HG03060 (cell line): ENCODE measurements at regions not wholly inside any gene's neighbourhood (a gene's known extent, or its start where the extent isn't known, plus 50 kb on each side); places are given as distances from the start of the nearest gene placed in this dataset.
"Not testable (repeated sequence)": the region's sequence is repeated elsewhere in the genome, so short reads cannot be mapped to it uniquely, and the experiment has no call there.

Experiments
- ATAC-seq: cut with Tn5 transposase; IDR thresholded peaks from one replicate; pipeline ENCODE4 v1.9.1; 2021; ENCODE audit warnings: low read depth, moderate number of reproducible peaks; ENCODE audit not compliant: unreplicated experiment

DNA sequence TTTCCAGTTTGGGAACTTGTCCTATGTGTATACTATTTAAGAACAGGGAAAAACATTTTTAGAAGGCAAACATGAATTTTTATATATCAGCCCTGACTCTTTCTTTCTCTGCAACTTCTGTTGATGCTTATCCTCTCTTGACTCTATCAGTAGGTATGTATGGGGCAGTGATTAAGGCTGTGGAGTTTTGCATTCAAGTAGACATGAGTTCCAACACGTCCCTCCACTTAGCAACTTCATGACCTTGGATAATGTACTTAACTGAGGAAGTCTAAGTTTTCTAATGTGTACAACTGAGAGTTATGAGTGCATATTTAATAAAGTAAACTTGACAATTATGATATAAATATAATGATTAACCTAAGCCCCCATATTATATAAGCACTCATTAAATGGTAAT lies 414.6 kb downstream of the TDRD3 start:
- ATAC-seq: no peak

DNA sequence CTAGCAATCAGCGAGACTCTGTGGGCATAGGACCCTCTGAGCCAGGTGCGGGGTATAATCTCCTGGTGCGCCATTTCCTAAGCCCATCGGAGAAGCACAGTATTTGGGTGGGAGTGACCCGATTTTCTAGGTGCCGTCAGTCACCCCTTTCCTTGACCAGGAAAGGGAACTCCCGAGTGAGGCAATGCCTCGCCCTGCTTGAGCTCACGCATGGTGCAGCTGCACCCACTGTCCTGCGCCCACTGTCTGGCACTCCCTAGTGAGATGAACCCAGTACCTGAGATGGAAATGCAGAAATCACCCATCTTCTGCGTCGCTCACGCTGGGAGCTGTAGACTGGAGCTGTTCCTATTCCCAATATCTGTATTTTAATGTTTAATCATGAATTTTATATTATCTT lies 408.6 kb downstream of the TDRD3 start:
- not testable (repeated sequence) for ATAC-seq

DNA sequence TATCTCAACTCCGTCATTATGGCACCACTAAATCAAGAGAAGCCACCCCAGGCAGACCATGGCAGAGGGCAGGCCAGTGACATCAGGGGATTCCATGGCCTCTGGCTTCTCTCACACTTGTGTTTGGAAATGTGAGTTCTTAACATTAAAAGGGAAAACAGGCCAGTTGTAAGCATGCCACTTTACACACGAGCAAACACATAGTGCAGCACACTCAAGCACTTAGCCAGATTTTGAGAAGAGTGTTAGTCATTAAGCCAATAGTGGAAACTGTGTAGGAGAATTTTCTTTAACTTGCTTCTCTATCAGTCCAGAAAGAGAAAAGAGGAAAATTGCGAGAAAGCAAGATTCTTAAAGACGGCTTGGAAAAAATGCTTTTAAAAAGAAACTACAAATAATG lies 401.5 kb downstream of the TDRD3 start:
- no peak for ATAC-seq

DNA sequence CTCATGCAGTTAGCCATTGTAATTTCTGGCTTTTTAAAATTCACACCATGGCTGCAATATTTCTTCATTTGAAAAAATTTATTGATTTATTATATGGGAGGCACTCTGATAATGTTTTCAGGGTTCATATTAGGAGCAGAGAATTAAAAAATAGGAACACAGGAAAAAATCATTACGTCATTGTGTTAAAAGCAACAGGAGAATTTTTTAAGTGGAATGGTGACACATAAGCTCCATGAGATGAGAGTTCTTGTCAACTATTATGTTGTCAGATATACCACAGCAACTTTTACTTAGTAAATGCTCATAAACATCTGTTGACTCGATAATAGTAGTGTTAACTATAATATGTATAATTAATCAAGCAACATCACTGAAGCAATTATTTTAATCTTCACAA lies 400.1 kb downstream of the TDRD3 start:
- ATAC-seq: no peak

DNA sequence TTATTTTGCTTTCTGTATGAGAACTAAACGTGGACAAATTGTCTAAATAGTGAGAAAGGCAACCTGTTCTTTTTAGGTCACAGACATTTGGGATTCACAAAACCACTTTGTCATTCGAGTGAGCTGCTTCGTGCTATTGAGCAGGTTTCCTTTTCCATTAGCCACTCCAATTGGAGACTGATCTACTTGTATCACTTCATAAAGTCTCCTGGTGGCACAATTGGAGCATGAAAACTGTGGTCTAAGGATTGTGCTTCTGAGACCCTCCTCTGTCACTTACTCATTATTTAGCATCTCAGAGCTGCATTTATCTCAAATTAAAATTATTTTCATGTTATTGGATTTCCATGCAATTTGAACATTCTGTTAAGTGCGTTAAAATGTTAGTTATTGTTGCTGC lies 397.7 kb downstream of the TDRD3 start:
- ATAC-seq: no peak

DNA sequence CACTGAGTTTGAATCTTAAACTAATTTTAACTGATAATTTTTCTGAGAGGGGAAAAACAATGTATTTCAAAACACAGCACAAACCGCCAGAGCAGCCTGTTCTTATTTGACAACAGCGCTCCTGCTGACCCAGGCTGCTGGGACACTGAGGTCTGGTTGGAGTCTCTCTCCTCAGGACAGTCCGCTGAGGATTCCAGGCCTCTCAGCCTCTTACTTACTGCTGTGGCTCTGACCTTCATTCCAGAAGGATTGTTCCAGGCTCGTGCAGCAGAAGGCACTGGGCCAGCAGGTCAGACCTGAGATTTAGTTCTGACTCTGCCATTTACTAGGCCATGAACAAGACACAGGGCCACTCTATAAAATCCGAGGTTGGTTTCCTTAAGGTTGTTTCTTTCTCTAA lies 393.6 kb downstream of the TDRD3 start:
- no peak for ATAC-seq

DNA sequence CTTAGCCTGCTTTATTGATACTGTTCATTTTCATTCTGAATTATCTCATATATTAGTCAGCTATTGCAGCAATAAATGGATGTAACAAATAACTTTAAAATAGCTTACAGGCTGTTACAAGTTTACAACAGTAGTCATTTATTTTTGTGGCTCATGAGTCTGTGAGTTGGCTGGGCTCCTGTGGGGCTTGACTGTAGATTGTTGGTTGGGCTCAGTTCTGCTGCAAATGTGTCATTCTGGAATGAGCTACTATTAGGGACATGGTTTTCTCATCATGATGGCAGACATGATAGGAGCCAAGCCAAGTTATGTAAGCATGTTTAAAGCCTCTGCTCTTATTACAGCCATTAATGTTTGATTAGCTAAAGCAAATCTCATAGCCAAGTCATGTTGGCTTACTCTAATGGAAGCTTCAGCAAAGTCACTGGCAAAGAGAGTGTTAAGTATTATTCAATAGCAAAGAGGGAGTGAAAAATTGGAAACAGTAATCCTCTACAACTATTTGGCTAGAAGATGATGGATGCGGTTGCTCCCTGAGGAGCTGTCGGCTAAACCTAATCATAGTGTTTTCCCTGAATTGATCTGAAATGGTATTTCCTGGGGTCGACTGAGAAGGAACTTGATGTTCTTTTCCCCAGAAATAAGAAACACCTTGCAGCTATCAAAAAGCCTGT lies 391.3 kb downstream of the TDRD3 start:
- ATAC-seq: no peak

DNA sequence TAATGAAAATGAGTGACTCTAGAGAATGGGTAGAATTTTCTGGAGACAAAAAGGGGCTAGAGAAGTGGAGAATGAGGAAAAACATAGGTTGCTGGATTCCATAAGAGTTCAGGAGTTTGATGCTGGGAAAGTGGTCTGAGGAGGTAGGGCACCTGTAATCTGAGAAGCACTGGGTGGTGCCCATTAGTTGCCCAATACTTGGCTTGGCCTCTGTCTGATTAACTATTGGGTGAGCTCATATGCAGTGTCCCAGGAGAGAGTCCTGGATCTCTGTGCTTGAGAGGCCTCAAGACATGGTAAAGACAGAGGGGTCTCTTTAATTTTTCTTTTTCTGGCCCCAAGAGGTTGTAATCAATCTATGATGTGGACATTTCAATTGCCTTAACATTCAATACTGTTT lies 390.1 kb downstream of the TDRD3 start:
- ATAC-seq: no peak

DNA sequence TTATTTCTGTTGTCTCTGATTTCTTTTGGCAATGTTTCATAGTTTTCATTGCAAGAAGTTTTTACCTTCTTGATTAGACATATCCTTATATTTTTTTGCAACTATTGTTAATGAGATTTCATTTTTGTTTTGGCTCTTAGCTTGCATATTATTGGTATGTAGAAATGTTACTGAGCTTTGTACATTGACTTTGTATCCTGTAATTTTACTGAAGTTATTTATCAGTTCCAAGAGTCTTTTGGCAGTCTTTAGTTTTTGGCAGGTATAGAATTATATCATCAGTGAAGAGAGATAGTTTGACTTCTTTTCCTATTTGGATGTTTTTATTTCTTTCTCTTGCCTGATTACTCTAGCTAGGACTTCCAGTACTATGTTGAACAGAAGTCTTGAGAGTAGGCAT lies 375.7 kb downstream of the TDRD3 start:
- no peak for ATAC-seq

DNA sequence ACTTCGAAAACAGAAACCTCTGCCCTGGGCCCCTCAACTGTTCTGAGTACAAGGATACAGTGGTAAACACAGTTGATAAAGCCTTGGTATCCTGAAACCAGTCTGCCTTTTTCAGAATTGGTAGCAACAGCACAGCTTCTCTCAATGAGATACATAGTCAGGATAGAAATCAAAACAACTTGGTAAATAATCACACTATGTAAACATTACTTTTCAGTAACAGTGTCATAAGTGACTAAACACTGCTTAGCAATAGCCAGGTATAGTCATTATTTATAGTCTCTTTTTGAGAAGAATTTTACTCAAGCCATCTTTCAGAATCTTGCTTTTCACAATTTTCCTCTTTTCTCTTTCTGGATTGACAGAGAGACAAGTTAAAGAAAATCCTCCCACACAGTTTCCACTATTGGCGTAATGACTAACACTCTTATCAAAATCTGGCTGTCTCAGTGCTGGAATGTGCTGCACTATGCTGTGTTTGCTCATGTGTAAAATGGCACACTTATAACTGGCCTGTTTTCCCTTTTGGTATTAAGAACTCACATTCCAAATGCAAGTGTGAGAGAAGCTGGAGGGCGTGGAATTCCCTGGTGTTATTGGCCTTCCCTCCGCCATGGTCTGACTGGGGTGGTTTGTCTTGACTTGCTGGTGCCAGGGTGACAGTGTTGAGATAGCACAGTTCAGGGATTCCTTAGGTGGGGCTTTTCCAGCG lies 368.8 kb downstream of the TDRD3 start:
- ATAC-seq: no peak

DNA sequence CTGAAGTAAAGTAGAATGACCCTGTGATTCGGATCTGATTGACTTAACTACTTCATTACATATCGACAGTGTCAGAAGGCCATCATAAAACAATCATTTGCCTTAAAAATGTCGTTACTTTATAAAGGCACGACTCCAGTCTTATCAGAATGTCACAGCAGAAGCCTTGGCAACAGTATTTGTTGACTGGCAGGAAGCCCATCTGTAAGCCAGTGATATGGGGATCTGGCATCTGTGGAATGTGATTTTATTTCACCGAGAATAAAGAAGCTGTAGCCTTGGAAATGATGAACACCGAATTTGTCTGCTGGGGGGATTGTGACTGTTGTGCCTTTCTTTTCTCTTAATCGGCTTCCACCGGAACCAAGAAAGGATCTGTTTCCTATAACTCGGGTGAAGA lies 362.5 kb downstream of the TDRD3 start:
- ATAC-seq: no peak

DNA sequence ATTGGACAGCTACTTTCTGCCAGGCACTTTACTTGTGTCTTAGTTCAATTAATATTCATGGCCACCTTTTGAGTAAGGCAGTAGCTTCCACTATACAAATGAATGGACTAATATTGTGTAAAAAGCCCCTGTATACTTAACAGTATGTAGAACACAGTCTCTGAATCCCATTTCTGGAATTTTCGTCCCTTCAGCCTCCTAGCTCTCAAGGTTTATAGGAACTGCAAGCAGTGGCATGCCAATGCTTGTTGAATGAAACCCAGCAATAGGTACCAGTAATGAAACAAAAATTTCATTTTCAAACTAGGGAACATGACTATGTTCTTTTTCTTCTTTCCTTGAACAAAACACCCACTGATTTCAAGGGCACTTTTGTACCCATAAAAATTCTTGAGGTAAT lies 361.6 kb downstream of the TDRD3 start:
- ATAC-seq: no peak

DNA sequence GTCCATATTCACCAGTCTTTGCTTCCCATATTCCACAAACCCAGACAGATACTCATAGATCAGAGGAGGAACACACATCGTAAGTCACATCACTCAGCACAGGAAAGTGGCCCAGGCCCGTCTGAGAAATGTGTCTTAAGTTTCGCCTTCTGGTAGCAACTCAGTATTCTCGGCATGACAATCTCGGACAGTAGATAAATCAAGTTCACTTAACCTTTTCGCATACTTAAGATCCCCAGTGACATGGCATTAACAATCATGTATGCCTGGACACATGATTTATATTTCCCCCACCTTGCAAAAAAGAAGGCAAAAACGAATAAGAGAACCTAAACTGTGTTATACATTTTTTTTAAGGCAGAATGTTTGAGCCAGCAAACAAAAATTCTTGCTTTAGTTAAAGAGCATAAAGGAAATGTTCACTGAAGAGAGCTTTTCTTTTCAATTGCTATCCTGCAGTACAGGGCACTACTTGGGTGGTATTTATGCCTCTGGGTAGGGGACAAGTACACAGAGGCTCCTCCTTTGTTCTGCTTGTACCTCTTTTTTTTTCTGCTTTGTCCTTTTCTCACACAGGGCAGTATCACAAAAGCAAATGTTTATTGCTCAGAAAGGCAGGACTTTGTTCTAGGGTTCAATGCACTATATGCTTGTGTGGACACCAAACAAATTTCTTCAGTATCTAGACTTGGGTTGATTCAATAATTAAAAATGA lies 360.6 kb downstream of the TDRD3 start:
- ATAC-seq: no peak

DNA sequence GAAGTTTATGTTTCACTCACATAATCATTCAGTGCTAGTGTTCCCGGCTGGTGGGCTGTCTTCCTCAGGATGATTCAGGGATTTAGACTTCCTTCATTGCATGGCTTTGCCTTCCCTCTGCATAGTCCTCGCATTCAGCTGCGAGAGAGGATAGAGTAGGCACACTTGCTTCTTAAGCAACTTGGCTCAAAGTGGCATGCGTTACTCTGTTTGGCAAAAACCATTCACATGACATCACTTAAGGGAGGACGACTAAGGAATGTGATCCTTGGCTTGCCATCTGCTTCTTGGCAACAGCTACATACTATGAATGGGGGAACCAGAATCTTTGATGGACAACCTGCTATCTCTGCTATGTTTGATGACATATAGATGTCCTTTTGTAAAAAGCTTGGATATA lies 359.3 kb downstream of the TDRD3 start:
- no peak for ATAC-seq

DNA sequence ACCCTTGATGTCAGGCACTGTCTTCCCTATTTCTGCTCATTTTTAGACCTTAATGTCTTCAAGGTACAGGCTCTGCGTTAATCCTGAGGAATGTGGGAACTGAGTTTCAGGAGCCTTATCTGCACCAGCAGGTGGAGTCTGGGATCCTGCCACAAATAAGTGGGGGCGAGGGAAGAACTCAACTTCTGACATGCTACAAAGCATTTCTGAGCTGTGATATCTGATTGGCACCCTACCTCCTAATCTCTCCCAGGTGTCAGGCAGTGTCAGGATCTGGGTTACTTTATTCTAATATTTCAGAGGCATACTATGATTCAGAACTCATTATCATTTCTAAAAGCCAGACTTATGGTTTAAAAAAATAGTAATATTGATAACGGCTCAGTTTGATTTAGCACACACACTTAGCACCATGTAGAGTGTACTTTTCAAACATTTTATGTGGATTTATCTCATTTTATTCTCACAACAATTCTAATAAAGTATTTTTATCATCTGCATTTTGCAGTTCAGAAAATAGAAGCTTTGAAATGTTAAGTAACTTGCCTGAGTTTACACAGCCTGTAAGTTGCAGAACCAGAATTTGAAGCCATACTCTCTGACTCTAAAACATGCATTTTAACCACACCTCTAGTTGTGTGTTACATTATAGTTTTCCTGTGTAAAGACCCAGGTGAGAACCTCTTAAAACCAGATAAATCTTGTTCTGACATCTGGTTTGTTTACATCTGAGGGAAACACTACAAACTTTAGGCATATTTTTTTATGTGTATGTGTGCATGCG lies 358.6 kb downstream of the TDRD3 start:
- no peak for ATAC-seq

DNA sequence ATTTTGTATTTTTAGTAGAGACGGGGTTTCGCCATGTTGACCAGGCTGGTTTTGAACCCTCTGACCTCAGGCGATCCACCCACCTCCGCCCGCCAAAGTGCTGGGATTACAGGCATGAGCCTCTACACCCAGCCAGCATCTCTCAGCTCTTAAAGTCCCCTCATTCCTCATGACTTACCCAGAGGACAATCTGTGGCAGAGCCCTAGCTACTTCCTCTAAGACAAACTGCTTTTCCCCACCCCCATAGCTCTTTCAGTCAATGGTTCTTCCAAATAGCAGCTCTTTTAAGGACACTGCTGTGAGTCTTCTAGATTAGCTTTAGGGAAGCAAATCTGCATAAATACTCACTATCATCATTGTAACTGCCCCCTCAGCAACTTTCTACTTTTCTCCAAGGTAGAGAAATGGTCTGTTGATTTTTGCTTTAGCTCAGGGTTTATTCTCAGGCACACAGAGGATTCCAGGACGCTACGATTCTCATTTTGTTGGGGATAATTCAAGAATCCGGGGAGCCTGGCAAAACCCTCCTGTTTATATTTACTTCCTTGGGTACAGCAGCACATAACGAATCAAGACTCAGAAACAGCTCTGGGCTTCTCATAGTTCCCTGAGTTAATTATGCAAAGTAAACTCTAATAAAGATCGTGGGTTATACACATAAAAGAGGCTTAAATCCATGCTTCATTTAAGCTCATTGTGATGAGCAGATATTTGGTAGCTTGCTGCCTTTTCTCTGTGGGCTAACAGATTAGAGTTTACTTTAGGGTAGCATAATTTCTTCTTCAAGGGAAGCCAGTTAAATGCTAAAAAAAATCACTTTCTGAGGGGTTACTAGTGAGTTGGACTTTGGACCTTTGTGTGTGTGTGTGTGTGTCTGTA lies 357.4 kb downstream of the TDRD3 start:
- ATAC-seq: no peak

DNA sequence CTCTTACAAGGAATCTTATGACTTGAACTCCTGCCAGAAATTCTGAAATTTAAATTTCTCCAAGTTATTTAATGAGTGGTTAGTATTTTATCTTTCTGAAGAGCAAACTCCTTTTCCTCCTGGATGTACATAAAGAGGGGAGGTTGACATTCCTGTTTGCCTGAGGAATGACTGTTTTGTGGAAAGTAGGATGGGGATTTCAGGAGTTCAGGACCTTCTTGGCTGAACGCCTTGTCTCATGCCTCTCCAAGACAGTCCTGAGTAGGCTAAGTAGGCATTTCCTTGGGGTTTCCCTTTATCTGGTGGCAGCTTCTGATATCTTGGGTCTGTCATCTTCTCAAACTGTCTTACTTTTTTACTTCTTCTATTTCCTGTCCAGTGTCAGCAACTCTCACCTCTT lies 356.6 kb downstream of the TDRD3 start:
- no peak for ATAC-seq

DNA sequence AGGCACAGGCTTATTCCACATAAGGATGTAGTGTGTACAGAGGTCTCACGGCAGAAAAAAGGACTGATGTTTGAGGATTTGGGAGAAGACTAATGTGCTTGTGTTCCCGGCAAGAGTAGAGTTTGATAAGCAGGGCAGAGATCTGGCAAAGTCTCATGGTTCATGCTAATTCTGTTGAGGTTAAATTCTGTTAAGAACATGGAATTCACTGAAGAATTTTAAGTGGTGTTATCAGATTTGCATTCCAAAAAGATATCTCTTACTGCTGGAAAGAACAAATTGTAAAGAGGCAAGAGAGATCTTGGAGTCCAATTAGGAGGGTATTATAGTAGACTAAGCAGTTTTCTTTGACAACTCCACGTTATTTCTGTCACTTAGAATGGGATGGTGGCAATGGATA lies 348.3 kb downstream of the TDRD3 start:
- no peak for ATAC-seq

DNA sequence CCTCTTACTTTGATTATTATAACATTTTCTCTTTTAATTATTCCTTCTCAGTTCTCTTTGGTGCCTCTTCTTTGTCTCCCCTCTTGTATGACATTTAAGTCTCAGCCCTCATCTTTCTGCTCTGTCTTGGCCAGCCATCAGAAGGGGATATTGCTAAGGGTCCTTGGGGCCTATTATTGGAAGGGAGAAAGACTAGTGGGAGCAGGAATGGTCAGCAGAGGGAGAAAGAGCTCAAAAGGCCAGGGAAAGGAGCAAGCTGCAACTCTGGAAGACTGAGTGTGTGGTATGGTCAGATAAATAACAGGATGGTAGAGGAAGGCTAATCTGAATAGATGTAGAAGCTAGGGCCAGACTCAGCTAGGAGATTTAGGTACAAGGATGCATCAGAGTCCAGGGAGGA lies 336.9 kb downstream of the TDRD3 start:
- no peak for ATAC-seq

DNA sequence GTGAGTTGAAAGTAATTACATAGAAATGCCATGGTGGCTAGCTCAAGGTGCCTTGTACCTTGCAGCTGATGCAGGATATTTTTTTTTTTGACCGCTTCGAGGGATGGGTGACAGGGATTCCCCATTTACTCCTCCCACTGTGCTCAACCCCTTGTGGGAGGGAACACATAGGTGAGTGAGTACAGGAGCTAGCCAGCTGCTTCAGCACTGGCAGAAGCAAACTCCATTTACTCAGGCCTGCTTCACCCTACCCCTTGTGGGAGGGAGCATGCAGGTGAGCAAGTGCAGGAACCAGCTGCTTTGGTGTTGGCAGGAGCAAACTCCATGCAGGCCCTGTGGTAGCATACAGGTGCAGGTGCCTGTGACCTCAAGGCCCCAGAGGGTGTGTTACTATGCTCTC lies 330.1 kb downstream of the TDRD3 start:
- ATAC-seq: no peak
